ENCODE measurements at regions not wholly inside any gene's neighbourhood (a gene's known extent, or its start where the extent isn't known, plus 50 kb on each side); places are given as distances from the start of the nearest gene placed in this dataset.

GRCh38 chr6:73955800-73956199 lies 259.8 kb downstream of the CD109 start:
- Histone ChIP-seq H3F3A (ENCODE audit: insufficient read depth, low read length) (no peaks in the 10 kb centered on the region), H3K4me2 (ENCODE audit: low read length) (no peak overlapping the region), H3K27me3 (ENCODE audit: insufficient read depth, low read length) (no peaks in the 10 kb centered on the region), H3K27ac (ENCODE audit: low read depth, low read length, poor library complexity, severe bottlenecking) (no peak overlapping the region), H3K9me2 (ENCODE audit: low read depth, low read length) (no peaks in the 10 kb centered on the region), H3K79me2 (ENCODE audit: insufficient read depth, low read length) (no peaks in the 10 kb centered on the region), H2AFZ (ENCODE audit: low read length) (no peak overlapping the region), H3K4me3 (ENCODE audit: low read depth, low read length, poor library complexity, severe bottlenecking) (no peak overlapping the region), H3K9ac (ENCODE audit: low read length) (no peak overlapping the region), H4K20me1 (ENCODE audit: insufficient read depth, low read length) (no peaks in the 10 kb centered on the region), H3K9me3 (ENCODE audit: low read length) (no peaks in the 10 kb centered on the region), H3K36me3 (ENCODE audit: insufficient read depth, low read length) (no peaks in the 10 kb centered on the region), H3K4me1 (ENCODE audit: insufficient read depth, low read length, severe bottlenecking) (no peaks in the 10 kb centered on the region)
- TF ChIP-seq CTCF (IDR thresholded peaks at IDR 0.05; ENCODE audit: low read length): no peak
- TF ChIP-seq EZH2 (IDR thresholded peaks at IDR 0.05; ENCODE audit: borderline replicate concordance, low read length): no peak

GRCh38 chr6:73954881-73955280 lies 258.9 kb downstream of the CD109 start:
- Histone ChIP-seq H3K9me2 (ENCODE audit: low read depth, low read length) (no peaks in the 10 kb centered on the region), H3K9ac (ENCODE audit: low read length) (no peak overlapping the region), H3K4me3 (ENCODE audit: low read depth, low read length, poor library complexity, severe bottlenecking) (no peak overlapping the region), H3K4me1 (ENCODE audit: insufficient read depth, low read length, severe bottlenecking) (no peaks in the 10 kb centered on the region), H3K27me3 (ENCODE audit: insufficient read depth, low read length) (no peaks in the 10 kb centered on the region), H2AFZ (ENCODE audit: low read length) (no peak overlapping the region), H3K36me3 (ENCODE audit: insufficient read depth, low read length) (no peaks in the 10 kb centered on the region), H3K4me2 (ENCODE audit: low read length) (no peak overlapping the region), H4K20me1 (ENCODE audit: insufficient read depth, low read length) (no peaks in the 10 kb centered on the region), H3K9me3 (ENCODE audit: low read length) (no peaks in the 10 kb centered on the region), H3K27ac (ENCODE audit: low read depth, low read length, poor library complexity, severe bottlenecking) (no peak overlapping the region), H3F3A (ENCODE audit: insufficient read depth, low read length) (no peaks in the 10 kb centered on the region), H3K79me2 (ENCODE audit: insufficient read depth, low read length) (no peaks in the 10 kb centered on the region)
- TF ChIP-seq EZH2 (IDR thresholded peaks at IDR 0.05; ENCODE audit: borderline replicate concordance, low read length) (no peak), CTCF (IDR thresholded peaks at IDR 0.05; ENCODE audit: low read length) (no peak)

- Histone ChIP-seq H3K36me3 (ENCODE audit: insufficient read depth, low read length) (no peaks in the 10 kb centered on the region), H3K4me3 (ENCODE audit: low read depth, low read length, poor library complexity, severe bottlenecking) (no peak overlapping the region), H3K27ac (ENCODE audit: low read depth, low read length, poor library complexity, severe bottlenecking) (no peak overlapping the region), H2AFZ (ENCODE audit: low read length) (no peak overlapping the region), H3K4me1 (ENCODE audit: insufficient read depth, low read length, severe bottlenecking) (no peaks in the 10 kb centered on the region), H3K9me3 (ENCODE audit: low read length) (no peaks in the 10 kb centered on the region), H3K79me2 (ENCODE audit: insufficient read depth, low read length) (no peaks in the 10 kb centered on the region), H4K20me1 (ENCODE audit: insufficient read depth, low read length) (no peaks in the 10 kb centered on the region), H3K9me2 (ENCODE audit: low read depth, low read length) (no peaks in the 10 kb centered on the region), H3K27me3 (ENCODE audit: insufficient read depth, low read length) (no peaks in the 10 kb centered on the region), H3F3A (ENCODE audit: insufficient read depth, low read length) (no peaks in the 10 kb centered on the region), H3K4me2 (ENCODE audit: low read length) (no peak overlapping the region), H3K9ac (ENCODE audit: low read length) (no peak overlapping the region)
- no peak for TF ChIP-seq EZH2 (IDR thresholded peaks at IDR 0.05; ENCODE audit: borderline replicate concordance, low read length)
- TF ChIP-seq CTCF (IDR thresholded peaks at IDR 0.05; ENCODE audit: low read length): no peak
These were observed 255.2 kb downstream of the CD109 start for GRCh38 chr6:73951183-73951582.
